ENCODE measurements at regions not wholly inside any gene's neighbourhood (a gene's known extent, or its start where the extent isn't known, plus 50 kb on each side); places are given as distances from the start of the nearest gene placed in this dataset.

- peaks cover 12% of the 10 kb centered on the region for H3K9me3 ChIP-seq (ENCODE audit: control insufficient read depth, low read length)
Observed at GRCh38 chr1:38261574-38261973, 215.0 kb upstream of the POU3F1 start.

GRCh38 chr1:38258085-38258627 lies 211.6 kb upstream of the POU3F1 start:
- H3K9ac ChIP-seq (ENCODE audit: low read length), result no peak overlapping the region
- H3K4me1 ChIP-seq (ENCODE audit: control insufficient read depth, insufficient read depth, low read length), result no peaks in the 10 kb centered on the region
- peaks cover 29% of the 10 kb centered on the region for H3K27me3 ChIP-seq (replicated peaks; ENCODE audit: control insufficient read depth, insufficient read depth, low read length)
- H3K9me3 ChIP-seq (ENCODE audit: control insufficient read depth, low read length), result peaks cover 17% of the 10 kb centered on the region
- DNase-seq (ENCODE audit: low read depth), result no peak
- no peak overlapping the region for H3K4me3 ChIP-seq (ENCODE audit: low read length)
- no peaks in the 10 kb centered on the region for H3K36me3 ChIP-seq (ENCODE audit: control insufficient read depth, insufficient read depth, low read length, severe bottlenecking)

More at GRCh38 chr1:38261574-38261973, 215.0 kb upstream of the POU3F1 start:
- Histone ChIP-seq H3K36me3 (ENCODE audit: control insufficient read depth, insufficient read depth, low read length, severe bottlenecking) (no peaks in the 10 kb centered on the region), H3K27me3 (replicated peaks; ENCODE audit: control insufficient read depth, insufficient read depth, low read length) (peaks cover 28% of the 10 kb centered on the region), H3K4me1 (ENCODE audit: control insufficient read depth, insufficient read depth, low read length) (no peaks in the 10 kb centered on the region), H3K9ac (ENCODE audit: low read length) (no peak overlapping the region), H3K4me3 (ENCODE audit: low read length) (no peak overlapping the region)
- no peak for DNase-seq (ENCODE audit: low read depth)

GRCh38 chr1:38257374-38257773 lies 210.8 kb upstream of the POU3F1 start:
- Histone ChIP-seq H3K4me1 (ENCODE audit: control insufficient read depth, insufficient read depth, low read length) (no peaks in the 10 kb centered on the region), H3K9ac (ENCODE audit: low read length) (no peak overlapping the region), H3K27me3 (replicated peaks; ENCODE audit: control insufficient read depth, insufficient read depth, low read length) (peaks cover 30% of the 10 kb centered on the region), H3K4me3 (ENCODE audit: low read length) (no peak overlapping the region), H3K36me3 (ENCODE audit: control insufficient read depth, insufficient read depth, low read length, severe bottlenecking) (no peaks in the 10 kb centered on the region), H3K9me3 (ENCODE audit: control insufficient read depth, low read length) (peaks cover 17% of the 10 kb centered on the region)
- no peak for DNase-seq (ENCODE audit: low read depth)

- Histone ChIP-seq H3K4me1 (ENCODE audit: control insufficient read depth, insufficient read depth, low read length) (no peaks in the 10 kb centered on the region), H3K4me3 (ENCODE audit: low read length) (no peak overlapping the region), H3K9me3 (ENCODE audit: control insufficient read depth, low read length) (peaks cover 17% of the 10 kb centered on the region), H3K36me3 (ENCODE audit: control insufficient read depth, insufficient read depth, low read length, severe bottlenecking) (no peaks in the 10 kb centered on the region), H3K9ac (ENCODE audit: low read length) (no peak overlapping the region), H3K27me3 (replicated peaks; ENCODE audit: control insufficient read depth, insufficient read depth, low read length) (peaks cover 27% of the 10 kb centered on the region)
- DNase-seq (ENCODE audit: low read depth), result no peak
Observed at GRCh38 chr1:38256072-38256471, 209.5 kb upstream of the POU3F1 start.

- DNase-seq (ENCODE audit: low read depth), result no peak
- Histone ChIP-seq H3K4me3 (ENCODE audit: low read length) (no peak overlapping the region), H3K9me3 (ENCODE audit: control insufficient read depth, low read length) (peaks cover 5% of the 10 kb centered on the region), H3K9ac (ENCODE audit: low read length) (no peak overlapping the region), H3K27me3 (replicated peaks; ENCODE audit: control insufficient read depth, insufficient read depth, low read length) (peaks cover 45% of the 10 kb centered on the region), H3K4me1 (ENCODE audit: control insufficient read depth, insufficient read depth, low read length) (no peaks in the 10 kb centered on the region), H3K36me3 (ENCODE audit: control insufficient read depth, insufficient read depth, low read length, severe bottlenecking) (no peaks in the 10 kb centered on the region)
Observed at GRCh38 chr1:38253314-38253713, 206.7 kb upstream of the POU3F1 start.

GRCh38 chr1:38250356-38250755 lies 203.8 kb upstream of the POU3F1 start:
- H3K36me3 ChIP-seq (ENCODE audit: control insufficient read depth, insufficient read depth, low read length, severe bottlenecking), result no peaks in the 10 kb centered on the region
- no peak overlapping the region for H3K4me3 ChIP-seq (ENCODE audit: low read length)
- H3K9me3 ChIP-seq (ENCODE audit: control insufficient read depth, low read length), result peaks cover 5% of the 10 kb centered on the region
- H3K27me3 ChIP-seq (replicated peaks; ENCODE audit: control insufficient read depth, insufficient read depth, low read length), result peaks cover 39% of the 10 kb centered on the region
- H3K4me1 ChIP-seq (ENCODE audit: control insufficient read depth, insufficient read depth, low read length), result peaks cover 12% of the 10 kb centered on the region
- DNase-seq (ENCODE audit: low read depth), result no peak
- H3K9ac ChIP-seq (ENCODE audit: low read length), result no peak overlapping the region

GRCh38 chr1:38249001-38249400 lies 202.4 kb upstream of the POU3F1 start:
- no peaks in the 10 kb centered on the region for H3K36me3 ChIP-seq (ENCODE audit: control insufficient read depth, insufficient read depth, low read length, severe bottlenecking)
- H3K9me3 ChIP-seq (ENCODE audit: control insufficient read depth, low read length), result no peaks in the 10 kb centered on the region
- H3K4me3 ChIP-seq (ENCODE audit: low read length), result no peak overlapping the region
- DNase-seq (ENCODE audit: low read depth), result no peak
- no peak overlapping the region for H3K9ac ChIP-seq (ENCODE audit: low read length)
- H3K4me1 ChIP-seq (ENCODE audit: control insufficient read depth, insufficient read depth, low read length), result peaks cover 12% of the 10 kb centered on the region
- peaks cover 39% of the 10 kb centered on the region for H3K27me3 ChIP-seq (replicated peaks; ENCODE audit: control insufficient read depth, insufficient read depth, low read length)

GRCh38 chr1:38246955-38247952 lies 200.7 kb upstream of the POU3F1 start:
- H3K9ac ChIP-seq (ENCODE audit: low read length), result no peak overlapping the region
- no peak overlapping the region for H3K4me3 ChIP-seq (ENCODE audit: low read length)
- no peak for DNase-seq (ENCODE audit: low read depth)
- no peaks in the 10 kb centered on the region for H3K9me3 ChIP-seq (ENCODE audit: control insufficient read depth, low read length)
- H3K4me1 ChIP-seq (ENCODE audit: control insufficient read depth, insufficient read depth, low read length), result peaks cover 12% of the 10 kb centered on the region
- peaks cover 42% of the 10 kb centered on the region for H3K27me3 ChIP-seq (replicated peaks; ENCODE audit: control insufficient read depth, insufficient read depth, low read length)
- H3K36me3 ChIP-seq (ENCODE audit: control insufficient read depth, insufficient read depth, low read length, severe bottlenecking), result no peaks in the 10 kb centered on the region

- no peak for DNase-seq (ENCODE audit: low read depth)
- H3K27me3 ChIP-seq (replicated peaks; ENCODE audit: control insufficient read depth, insufficient read depth, low read length), result peaks cover 40% of the 10 kb centered on the region
Observed at GRCh38 chr1:38244218-38244845, 197.7 kb upstream of the POU3F1 start.

GRCh38 chr1:38243106-38243505 lies 196.5 kb upstream of the POU3F1 start:
- H3K9me3 ChIP-seq (ENCODE audit: control insufficient read depth, low read length), result no peaks in the 10 kb centered on the region
- peaks cover 12% of the 10 kb centered on the region for H3K4me1 ChIP-seq (ENCODE audit: control insufficient read depth, insufficient read depth, low read length)
- no peaks in the 10 kb centered on the region for H3K36me3 ChIP-seq (ENCODE audit: control insufficient read depth, insufficient read depth, low read length, severe bottlenecking)
- peaks cover 34% of the 10 kb centered on the region for H3K27me3 ChIP-seq (replicated peaks; ENCODE audit: control insufficient read depth, insufficient read depth, low read length)
- DNase-seq (ENCODE audit: low read depth), result no peak
- no peak overlapping the region for H3K9ac ChIP-seq (ENCODE audit: low read length)
- no peak overlapping the region for H3K4me3 ChIP-seq (ENCODE audit: low read length)

More at GRCh38 chr1:38244218-38244845, 197.7 kb upstream of the POU3F1 start:
- Histone ChIP-seq H3K36me3 (ENCODE audit: control insufficient read depth, insufficient read depth, low read length, severe bottlenecking) (no peaks in the 10 kb centered on the region), H3K4me3 (ENCODE audit: low read length) (no peak overlapping the region), H3K9ac (ENCODE audit: low read length) (no peak overlapping the region), H3K9me3 (ENCODE audit: control insufficient read depth, low read length) (no peaks in the 10 kb centered on the region), H3K4me1 (ENCODE audit: control insufficient read depth, insufficient read depth, low read length) (peaks cover 12% of the 10 kb centered on the region)

GRCh38 chr1:38242506-38242905 lies 195.9 kb upstream of the POU3F1 start:
- Histone ChIP-seq H3K4me1 (ENCODE audit: control insufficient read depth, insufficient read depth, low read length) (peaks cover 11% of the 10 kb centered on the region), H3K4me3 (ENCODE audit: low read length) (no peak overlapping the region), H3K27me3 (replicated peaks; ENCODE audit: control insufficient read depth, insufficient read depth, low read length) (peaks cover 33% of the 10 kb centered on the region), H3K36me3 (ENCODE audit: control insufficient read depth, insufficient read depth, low read length, severe bottlenecking) (no peaks in the 10 kb centered on the region), H3K9ac (ENCODE audit: low read length) (no peak overlapping the region), H3K9me3 (ENCODE audit: control insufficient read depth, low read length) (no peaks in the 10 kb centered on the region)
- DNase-seq (ENCODE audit: low read depth), result no peak

Measured in adipocyte (in vitro differentiated cells).